ENCODE measurements at regions not wholly inside any gene's neighbourhood (a gene's known extent, or its start where the extent isn't known, plus 50 kb on each side); places are given as distances from the start of the nearest gene placed in this dataset.

DNA sequence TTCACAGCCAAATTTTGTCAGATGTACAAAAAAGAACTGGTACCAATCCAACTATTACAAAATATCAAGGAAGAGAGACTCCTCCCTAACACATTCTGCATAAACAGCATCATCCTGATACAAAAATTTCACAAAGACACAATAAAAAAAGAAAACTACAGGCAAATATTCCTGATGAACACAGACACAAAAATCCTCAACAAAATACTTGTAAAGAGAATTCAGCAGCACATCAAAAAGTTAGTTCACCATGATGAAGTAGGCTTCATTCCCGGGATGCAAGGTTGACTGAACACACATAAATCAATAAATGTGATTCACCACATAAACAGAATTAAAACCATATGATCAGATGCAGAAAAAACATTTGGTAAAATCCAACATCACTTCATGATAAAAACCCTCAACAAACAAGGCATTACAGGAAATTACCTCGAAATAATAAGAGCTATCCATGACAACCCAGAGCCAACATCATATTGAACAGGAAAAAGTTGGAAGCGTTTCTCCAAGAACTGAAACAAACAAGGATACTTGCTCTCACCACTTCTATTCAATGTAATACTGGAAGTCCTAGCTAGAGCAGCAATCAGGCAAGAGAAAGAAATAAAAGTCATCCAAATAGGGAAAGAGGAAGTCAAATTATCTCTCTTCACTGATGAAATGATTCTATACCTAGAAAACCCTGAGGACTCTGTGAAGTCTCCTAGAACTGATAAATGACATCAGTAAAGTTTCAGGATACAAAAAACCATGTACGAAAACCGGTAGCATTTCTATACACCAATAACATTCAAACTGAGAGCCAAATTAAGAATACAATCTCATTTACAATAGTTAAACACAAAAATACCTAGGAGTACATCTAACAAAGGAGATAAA is 223.1 kb downstream of the REEP3 start:
- DNase-seq (ENCODE audit: low read depth in 2 of 2): no peak

DNA sequence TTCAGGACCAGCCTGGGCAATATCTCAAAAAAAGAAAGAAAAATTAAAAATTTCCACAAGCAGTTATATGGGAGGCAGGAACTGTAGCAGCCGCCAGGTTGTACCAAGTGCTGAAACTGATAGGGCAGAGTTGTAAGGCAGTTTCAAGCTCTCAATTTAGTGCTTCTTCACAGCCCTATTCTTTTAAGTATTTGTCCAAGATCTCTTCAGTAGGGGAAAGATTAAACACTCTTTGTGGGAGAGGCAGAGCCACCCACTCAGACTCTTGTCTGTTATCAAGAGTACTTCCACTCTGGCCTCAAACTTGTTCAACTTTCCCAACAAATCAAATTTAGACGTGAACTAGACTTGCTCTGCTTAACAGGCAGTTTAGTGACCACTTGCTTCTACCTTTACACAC is 228.7 kb downstream of the REEP3 start:
- DNase-seq (ENCODE audit: low read depth in 2 of 2): no peak

DNA sequence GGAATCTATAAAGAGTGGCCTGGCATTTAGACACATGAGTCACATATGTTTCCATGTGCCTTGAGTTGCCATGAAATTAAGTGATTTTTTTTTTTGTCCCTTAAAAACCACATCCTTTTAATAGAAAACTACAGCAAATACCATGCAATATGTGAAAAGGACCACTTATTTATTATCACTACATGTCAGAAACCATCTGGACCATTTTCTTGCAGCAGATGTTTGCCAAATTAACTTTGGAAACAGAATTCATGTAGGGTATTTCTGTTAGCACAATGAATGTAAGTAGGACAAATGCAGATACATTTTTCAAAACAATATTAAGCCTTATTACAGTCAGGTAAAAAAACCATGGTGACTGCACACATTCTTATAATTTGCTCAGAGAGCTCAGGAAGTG is 230.6 kb downstream of the REEP3 start:
- no peak for DNase-seq (ENCODE audit: low read depth in 2 of 2)

DNA sequence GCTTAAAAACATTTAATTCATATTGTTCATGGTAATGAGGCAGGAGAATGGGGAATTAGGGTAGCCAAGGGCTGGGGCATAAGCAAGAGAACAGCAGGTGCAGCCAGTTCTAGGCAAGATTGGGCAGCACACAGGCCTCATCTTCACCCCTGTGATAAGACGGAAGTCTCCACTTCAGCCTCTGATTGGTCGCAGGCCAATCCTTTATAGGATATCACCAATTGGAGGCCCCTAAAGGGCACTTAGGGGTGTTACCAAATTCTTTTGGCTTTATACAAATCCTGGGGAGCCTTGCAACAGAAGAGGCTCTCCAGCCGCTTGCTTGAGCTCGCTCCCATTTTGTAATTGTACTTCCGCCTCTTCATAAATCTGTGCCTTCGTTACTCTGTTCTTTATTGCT is 231.1 kb downstream of the REEP3 start:
- no peak for DNase-seq (ENCODE audit: low read depth in 2 of 2)

DNA sequence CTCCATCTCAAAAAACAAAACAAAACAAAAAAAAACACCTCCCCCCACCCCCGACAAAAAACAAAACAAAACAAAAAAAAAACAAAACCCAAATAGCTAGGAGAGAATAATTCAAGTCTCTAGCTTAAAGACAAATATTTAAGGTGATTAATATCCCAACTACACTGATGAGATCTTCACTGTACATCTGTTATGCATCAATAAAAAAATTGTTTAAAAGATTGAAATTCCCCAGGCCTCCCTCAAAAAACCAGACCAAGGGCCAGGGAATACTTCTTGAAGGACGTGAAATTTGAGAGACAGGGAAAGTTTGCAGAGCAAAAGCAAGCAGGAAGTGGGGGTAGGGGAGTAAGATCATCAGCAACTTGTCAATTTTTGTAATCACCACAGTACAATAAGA is 232.6 kb downstream of the REEP3 start:
- DNase-seq (ENCODE audit: low read depth in 2 of 2): no peak

DNA sequence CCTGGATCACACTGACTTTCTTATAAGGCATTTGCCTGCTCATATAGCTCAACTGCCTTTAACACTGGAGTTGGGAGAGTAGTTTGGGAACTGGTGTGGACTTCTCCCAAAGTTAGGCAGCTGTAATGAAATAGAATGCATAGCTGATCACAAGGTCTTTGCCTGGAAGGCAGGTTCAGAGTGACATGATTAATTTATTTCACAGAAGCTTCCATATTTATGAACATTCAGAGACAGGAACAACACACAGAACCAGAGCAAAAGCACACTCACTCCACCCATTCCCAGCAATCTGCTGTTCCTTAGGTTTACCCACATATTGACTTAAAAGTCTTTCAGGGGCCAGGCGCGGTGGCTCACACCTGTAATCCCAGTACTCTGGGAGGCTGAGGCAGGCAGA is 234.2 kb downstream of the REEP3 start:
- no peak for DNase-seq (ENCODE audit: low read depth in 2 of 2)

DNA sequence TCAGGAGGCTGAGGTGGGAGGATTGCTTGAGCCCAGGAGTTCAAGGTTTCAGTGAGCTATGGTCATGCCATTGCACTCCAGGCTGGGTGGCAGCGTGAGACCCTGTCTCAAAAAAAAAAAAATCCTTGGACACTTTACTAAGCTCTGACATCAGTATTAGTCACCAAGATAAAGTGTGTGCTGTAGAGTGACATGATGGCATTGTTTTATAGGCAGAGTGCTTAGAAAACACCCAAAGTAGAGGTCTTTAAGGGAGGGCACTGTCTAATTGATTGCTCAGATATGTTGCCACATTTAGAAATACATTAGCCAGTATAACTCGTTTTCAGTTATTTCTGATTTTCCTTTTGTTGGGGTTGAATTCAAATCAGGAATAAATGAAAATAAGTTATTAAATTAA is 235.9 kb downstream of the REEP3 start:
- DNase-seq (ENCODE audit: low read depth in 2 of 2): no peak

DNA sequence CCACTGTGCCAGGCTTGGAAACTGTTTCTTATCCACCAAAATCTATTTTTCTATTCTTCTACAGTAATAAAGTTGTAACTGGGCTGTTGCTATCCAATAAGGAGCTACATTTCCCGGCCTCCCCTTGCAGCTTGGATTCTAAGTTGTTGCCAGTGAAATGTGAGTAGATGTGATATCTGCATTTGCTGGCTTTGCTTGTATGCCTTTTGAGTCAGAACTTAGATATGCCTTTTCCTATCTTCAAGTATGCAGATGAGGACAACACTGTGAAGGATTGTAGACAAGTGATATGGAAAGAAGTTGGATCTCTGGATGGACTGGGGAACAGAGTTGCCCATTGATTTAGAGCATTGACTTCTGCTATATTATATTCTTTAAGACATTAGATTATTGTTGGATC is 236.9 kb downstream of the REEP3 start:
- DNase-seq (ENCODE audit: low read depth in 2 of 2): no peak

DNA sequence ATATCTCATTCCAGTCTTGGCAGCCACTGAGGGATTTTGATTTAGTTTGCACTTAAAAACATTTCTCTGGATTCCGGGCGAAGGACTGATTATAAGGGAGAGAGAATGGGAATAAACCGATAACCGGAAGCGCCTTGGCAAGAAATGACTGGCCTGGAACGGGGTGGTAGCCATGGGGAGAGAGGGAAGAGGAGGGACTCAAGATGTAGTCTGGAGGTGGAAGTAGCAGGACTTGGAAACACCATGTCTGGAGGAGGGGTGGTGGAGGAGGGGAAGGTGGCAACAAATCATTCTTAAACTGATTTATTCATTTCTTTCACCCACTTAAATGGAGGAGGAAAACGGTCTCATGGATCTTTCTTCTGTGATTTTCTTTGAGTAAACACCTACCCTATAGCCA is 238.1 kb downstream of the REEP3 start:
- no peak for DNase-seq (ENCODE audit: low read depth in 2 of 2)

DNA sequence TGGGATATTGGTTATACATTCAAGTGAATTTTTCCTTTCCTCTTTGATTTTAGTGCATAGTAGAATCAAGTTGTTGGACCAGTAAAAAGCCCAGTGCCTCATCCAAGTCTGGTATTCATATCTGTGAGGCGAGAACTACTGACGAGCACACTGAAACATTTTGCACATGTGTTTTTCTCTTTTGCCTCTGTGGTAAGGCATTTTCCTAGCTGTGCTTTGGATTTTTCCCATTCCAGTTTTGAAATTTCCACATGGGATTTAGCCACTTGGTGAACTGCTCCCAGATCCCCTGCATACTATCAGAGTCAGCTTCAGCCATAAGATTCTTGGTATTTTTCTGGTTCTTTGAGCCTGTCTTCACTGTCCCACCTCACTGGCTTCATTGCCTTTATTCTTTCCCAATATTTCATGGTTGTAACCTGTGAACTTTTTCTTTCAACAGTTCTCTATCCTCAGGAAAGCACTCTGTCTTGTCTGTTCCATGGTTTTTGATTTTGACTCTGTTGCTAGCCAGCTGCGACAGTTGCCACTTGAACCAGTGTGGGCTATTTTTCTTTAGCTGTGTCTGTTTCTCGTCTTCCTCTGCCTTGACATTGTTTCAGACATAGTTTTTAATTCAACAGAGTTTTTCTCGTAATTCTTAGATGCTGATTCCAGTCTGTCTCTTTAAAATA is 239.0 kb downstream of the REEP3 start:
- no peak for DNase-seq (ENCODE audit: low read depth in 2 of 2)

DNA sequence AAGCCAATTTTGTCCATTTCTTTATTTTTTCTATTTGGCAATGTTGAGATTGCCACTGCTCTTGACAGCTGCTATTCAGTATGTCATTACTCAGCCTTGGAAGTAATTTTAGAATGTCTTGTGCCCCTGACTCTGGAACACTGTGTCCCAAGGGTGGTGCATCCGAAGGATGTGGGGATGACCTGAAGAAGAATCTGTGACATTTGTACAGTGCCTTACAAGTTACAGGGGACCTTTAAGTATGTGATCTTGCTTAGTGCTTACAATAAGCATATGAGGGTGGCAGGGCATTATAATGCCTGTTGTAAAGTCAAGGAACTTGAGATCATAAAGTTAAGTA is 239.5 kb downstream of the REEP3 start:
- DNase-seq (ENCODE audit: low read depth in 2 of 2): no peak

DNA sequence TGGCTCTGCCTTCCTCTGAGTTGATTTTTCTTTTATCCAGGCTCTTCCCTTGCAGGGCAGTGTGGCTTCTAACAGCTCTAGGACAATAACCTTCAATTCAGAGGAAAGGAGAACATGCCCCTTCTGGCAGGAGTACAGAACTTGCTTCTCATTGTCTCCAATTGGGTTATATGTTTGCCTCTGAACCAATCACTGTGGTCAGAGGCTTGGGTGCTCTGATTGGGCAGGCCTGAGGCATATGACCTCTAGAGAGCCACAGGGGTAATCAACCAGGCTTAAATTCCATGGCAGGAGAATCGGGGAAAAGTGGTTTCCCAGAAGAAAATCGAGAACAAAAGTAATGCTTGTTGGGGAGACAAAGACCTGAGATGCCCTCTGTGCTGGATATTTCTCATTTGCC is 240.0 kb downstream of the REEP3 start:
- no peak for DNase-seq (ENCODE audit: low read depth in 2 of 2)

DNA sequence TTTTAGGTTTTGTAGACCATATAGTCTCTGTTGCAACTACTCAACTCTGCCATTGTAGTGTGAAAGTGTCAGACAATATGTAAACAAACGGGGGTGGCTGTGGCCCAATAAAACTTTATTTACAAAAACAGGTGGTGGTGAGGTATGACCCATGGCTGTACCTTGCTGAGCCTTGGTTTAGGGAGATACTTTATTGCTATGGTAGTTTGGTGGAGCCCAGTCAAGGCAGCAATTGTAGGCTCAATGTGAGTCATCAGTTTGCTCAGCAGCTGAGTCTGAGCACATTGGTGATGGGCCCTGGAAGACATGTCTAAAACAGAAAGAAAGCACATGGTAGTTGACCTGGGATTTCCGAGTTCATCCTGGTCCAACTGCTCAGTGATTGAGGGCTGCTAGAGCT is 242.5 kb downstream of the REEP3 start:
- DNase-seq (ENCODE audit: low read depth in 2 of 2): no peak

DNA sequence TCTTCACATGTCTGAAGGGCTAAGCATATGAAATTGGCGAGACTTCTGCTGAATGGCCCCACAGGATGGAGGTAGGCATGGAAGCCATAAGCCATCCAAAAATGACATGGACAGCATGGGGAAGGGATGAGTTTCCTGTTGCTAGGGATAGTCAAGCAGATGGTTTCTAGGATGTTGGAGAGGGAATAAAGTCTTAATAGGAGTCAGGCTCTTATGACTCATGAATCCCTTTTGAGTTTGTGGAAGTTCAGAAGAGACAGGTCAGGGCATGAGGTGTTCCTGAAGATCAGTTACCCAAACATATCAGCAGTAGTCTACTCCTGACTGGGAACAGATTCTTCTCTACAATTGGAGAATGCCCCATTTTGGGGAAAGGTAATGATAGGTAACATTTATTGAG is 243.9 kb downstream of the REEP3 start:
- DNase-seq (ENCODE audit: low read depth in 2 of 2): no peak

DNA sequence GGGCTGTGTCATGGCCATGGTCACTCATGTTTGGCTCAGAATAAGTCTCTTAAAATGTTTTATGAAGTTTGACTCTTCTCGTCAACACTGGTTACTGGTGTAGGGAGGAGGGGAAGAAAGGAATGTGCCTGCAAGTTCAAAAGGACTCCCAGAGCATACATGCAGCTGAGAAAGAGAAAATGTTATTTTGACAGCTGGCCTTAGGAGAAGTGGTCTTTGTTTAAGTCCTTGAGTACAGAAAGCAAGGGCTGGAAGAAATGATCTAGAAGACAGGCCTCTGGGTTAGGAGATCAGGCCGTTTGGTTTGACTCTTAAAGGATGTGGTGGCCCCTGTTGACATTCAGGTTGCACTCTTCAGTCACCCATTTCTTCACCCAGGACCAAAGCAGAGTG is 245.5 kb downstream of the REEP3 start:
- DNase-seq (ENCODE audit: low read depth in 2 of 2): no peak

DNA sequence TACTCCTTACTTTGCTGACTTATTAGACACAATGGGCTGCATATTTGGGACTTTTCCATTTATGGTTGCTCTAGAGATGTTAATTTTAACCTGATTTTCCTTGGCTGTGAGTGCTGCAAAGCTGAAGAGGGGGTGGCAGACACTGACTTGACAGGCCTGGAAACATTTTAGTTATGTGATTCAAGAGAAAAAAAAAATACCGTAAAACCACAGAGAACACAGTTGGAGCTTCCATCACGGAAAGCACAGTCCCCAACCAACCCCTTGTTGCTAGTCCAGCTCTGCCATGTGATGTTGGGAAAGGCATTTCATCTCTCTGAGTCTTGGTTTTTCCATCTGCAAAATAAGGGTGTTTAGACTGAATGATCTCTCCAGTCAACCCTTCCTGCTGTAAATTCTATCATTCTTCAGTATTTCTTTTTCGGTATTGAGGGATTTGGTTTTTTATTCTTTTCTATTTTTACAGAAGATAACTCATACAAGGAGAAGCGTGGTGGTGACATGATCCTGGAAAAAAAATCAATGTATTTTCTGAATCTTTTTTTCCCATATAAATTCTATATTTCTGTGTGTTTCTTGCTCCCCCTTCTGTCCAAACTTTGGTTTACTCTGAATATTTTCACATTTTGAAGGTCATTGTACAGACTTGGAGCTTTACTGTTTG is 246.1 kb downstream of the REEP3 start:
- DNase-seq (ENCODE audit: low read depth in 2 of 2): no peak

DNA sequence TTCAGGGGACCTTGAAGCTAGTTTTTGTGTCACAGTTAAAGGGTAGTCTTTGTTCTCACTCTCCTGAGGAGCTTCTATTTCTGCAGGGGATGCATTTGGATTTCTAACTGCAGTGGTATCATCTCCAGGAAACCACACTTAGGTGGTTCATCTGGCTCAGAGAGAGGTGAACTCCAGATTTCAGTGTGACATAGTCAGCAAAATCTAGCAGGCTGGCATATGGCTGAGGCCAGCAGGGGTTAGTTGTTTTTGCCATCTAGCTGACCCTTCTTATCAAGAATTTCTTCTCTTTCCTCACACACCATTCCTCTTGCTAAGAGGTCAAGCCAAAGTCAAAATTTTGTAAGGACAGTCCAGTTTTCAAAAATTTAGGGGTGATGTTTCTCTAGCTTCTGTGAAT is 248.2 kb downstream of the REEP3 start:
- no peak for DNase-seq (ENCODE audit: low read depth in 2 of 2)

DNA sequence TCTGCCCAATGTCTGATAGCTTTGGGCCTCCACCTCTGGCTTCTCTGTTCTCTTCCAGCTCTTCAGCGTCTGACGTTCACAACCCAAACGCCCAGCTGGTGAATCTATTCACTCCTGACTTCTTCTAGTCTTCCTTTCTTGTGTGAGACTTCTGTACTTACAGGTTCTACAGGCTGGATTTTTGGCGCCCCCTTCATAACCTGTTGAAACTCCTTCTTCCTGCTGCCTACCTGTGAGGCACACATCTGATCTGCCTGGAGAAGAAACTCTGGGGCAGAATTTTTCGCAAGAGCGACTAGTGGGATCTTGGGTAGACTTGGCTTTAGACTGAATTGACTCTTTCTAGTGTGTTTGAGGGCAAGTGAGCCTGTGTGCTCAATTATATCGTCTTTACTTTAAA is 249.3 kb downstream of the REEP3 start:
- no peak for DNase-seq (ENCODE audit: low read depth in 2 of 2)

DNA sequence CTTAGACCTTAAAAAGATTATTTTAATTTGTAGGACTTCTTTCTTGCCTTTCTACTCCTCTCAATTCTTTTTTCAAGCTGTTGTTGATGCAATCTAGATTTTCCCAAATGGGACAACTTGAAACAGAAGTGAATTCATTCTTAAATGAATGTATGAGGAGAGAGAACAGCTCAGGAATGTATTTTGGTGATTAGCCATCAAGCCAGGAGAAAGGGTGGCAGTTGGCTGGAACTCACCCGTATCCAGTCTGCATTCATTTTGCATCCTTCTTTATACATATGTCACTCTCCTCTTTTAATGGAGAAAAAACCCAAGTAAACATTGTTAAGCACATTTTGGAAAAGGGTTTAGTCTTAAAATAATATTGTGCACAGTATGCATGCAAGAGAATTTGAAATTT is 251.3 kb downstream of the REEP3 start:
- DNase-seq (ENCODE audit: low read depth in 2 of 2): no peak

DNA sequence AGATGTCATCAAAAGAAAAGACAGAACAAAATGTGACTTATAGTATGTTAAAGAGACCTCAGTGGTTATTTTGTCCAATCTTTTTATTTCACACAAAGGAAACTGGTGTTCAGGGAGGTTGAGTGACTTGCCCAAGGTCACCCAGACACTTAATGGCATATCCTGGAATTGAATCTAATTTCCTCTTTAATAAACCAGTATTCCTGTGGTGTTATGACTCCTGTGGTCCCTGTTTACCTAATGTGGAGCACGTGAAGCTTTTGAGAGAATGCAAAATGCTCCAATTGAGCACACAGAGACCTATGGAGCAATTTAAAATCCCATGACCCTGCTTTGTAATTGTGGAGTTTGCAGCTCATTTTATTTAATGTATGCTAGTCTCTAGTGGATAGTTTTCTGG is 251.9 kb downstream of the REEP3 start:
- no peak for DNase-seq (ENCODE audit: low read depth in 2 of 2)

DNA sequence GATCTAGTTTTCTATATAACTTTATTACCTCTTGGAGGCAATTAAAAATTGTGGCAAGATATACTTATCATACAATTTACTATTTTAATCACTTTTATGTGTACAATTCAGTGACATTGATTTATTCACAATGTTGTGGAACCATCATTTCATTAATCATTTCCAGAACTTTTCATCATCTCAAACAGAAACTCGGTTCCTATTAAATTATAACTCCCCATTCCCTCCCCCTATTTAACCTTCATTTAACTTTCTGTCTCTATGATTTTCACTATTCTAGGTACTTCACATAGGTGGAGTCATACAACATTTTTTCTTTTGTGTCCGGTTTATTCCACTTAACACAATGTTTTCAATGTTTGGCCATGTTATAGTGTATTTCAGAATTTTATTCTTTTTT is 252.8 kb downstream of the REEP3 start:
- no peak for DNase-seq (ENCODE audit: low read depth in 2 of 2)

DNA sequence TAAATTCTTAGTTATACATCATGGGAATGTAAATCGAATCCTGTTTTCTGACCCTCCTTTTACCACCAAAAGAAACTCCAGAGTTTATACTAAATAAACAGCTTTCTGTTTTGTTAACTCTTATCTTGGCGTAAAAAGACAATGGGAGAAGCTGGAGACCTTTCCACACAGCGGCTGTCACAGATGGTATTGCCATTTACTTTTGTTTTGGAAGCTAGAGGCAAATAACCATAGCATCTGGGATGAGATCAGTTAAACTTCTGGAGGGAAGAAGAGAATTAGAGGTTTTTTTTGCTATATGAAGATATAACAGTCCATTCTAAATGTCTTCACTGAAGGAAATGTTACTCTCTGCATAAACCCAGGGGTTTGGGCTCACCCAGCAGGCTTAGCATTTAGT is 258.9 kb downstream of the REEP3 start:
- DNase-seq (ENCODE audit: low read depth in 2 of 2): no peak

DNA sequence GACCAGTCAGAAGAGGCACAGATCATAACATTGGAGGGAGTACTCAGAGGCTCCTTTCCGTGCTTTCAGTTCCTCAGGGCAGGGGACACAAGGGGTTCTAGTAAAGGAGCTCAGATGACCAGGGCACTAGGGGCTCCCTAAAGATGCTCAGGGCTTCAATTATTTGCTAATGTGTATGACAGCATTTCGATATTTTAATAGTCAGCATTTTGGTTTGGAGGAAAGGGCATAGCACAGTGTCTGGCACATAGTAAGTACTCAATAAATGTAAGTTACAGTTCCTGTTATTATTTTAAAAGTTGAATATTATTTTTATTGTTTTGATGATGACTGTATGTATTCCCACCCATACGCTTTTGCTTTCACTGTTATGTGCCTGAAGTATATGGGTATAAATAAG is 260.0 kb downstream of the REEP3 start:
- DNase-seq (ENCODE audit: low read depth in 2 of 2): no peak
